Endothelial cell of umbilical vein (primary cell): ENCODE measurements at regions not wholly inside any gene's neighbourhood (a gene's known extent, or its start where the extent isn't known, plus 50 kb on each side); places are given as distances from the start of the nearest gene placed in this dataset.

ENCODE experiments used
- BruUV-seq: library from RNA; stranded (reverse); fragments of 400-500 nt; replicated peaks from 2 replicates; lab custom pipeline; 2021; lab: Mats Ljungman, UMichigan
- CTCF ChIA-PET: fragments of 300-600, 350-600 bp; sonication (Branson Sonifier 250); formaldehyde crosslinking; loops from one replicate; lab custom pipeline; 2021; ENCODE audit warnings: antibody characterized with exemption, inconsistent platforms; lab: Charles Lee
- POLR2A ChIA-PET: fragments of 300-600, 350-600 bp; sonication (Branson Sonifier 250); formaldehyde crosslinking; loops from one replicate; lab custom pipeline; 2021; ENCODE audit warnings: antibody characterized with exemption, inconsistent platforms; lab: Charles Lee
- DNase-seq: peaks from one replicate; pipeline ENCODE4 v3.0.0-alpha.2; 2011; ENCODE audit warnings: low read depth, low spot score
- FAIRE-seq: peaks from 2 replicates; lab custom pipeline; 2011; peaks lifted over from hg19 to GRCh38; lab: Jason Lieb, UNC
- H2AFZ ChIP-seq: 2 replicates; pipeline ENCODE4 v1.6.0; 2012; ENCODE audit warnings: low read depth, low read length, control low read depth, inconsistent platforms
- H3K27ac ChIP-seq: 2 replicates; pipeline ENCODE4 v1.5.1; 2011; ENCODE audit warnings: low read depth, mild to moderate bottlenecking, control low read depth, low read length, moderate library complexity; ENCODE audit not compliant: insufficient read depth
- H3K27me3 ChIP-seq, 2 experiments: 2 replicates each; pipeline versions ENCODE4 v1.6.0 to v1.6.1; 2011; ENCODE audit warnings: low read length in 2 of 2, mixed read lengths in 1 of 2; ENCODE audit not compliant: control insufficient read depth in 2 of 2, insufficient read depth in 2 of 2
- H3K36me3 ChIP-seq, 2 experiments: 2 replicates in 1 of 2; 3 replicates in 1 of 2; pipeline ENCODE4 v1.5.1; 2011; ENCODE audit warnings: low read length in 2 of 2, mild to moderate bottlenecking in 1 of 2, moderate library complexity in 1 of 2; ENCODE audit not compliant: control insufficient read depth in 2 of 2, insufficient read depth in 2 of 2; ENCODE audit errors: extremely low read depth in 1 of 2
- H3K4me1 ChIP-seq: 3 replicates; pipeline ENCODE4 v1.5.1; 2011; ENCODE audit warnings: mild to moderate bottlenecking, low read length; ENCODE audit not compliant: control insufficient read depth, insufficient read depth; ENCODE audit errors: extremely low read depth
- H3K4me2 ChIP-seq: 2 replicates; pipeline ENCODE4 v1.6.1; 2011; ENCODE audit warnings: low read length, control low read depth, mixed read lengths; ENCODE audit not compliant: insufficient read depth
- H3K4me3 ChIP-seq, 3 experiments: fragments of 200-600 bp in 1 of 3; sonication (generic), shearing (Covaris generic) in 1 of 3; replicated peaks in 1 of 3; 2 replicates each; pipeline ENCODE4 v1.5.1; 2011 to 2016; ENCODE audit warnings: control low read depth in 3 of 3, low read length in 3 of 3, mild to moderate bottlenecking in 2 of 3, inconsistent platforms in 1 of 3, low read depth in 1 of 3, moderate library complexity in 1 of 3; ENCODE audit not compliant: insufficient read depth in 1 of 3
- H3K79me2 ChIP-seq: 2 replicates; pipeline ENCODE4 v1.6.0; 2012; ENCODE audit warnings: low read length, inconsistent platforms; ENCODE audit not compliant: control insufficient read depth, insufficient read depth
- H3K9ac ChIP-seq: replicated peaks from 2 replicates; pipeline ENCODE3; 2011; ENCODE audit warnings: low read length, control low read depth; ENCODE audit not compliant: insufficient read depth; ENCODE audit errors: extremely low read depth
- H3K9me1 ChIP-seq: replicated peaks from 3 replicates; pipeline ENCODE4 v1.6.0; 2011; ENCODE audit warnings: mild to moderate bottlenecking, low read length; ENCODE audit not compliant: control insufficient read depth, insufficient read depth; ENCODE audit errors: extremely low read depth
- H3K9me3 ChIP-seq: replicated peaks from 2 replicates; pipeline ENCODE4 v1.5.1; 2012; ENCODE audit warnings: low read length, inconsistent platforms; ENCODE audit not compliant: control insufficient read depth, insufficient read depth
- H4K20me1 ChIP-seq: replicated peaks from 2 replicates; pipeline ENCODE3; 2011; ENCODE audit warnings: mild to moderate bottlenecking, low read length; ENCODE audit not compliant: control insufficient read depth, insufficient read depth; ENCODE audit errors: extremely low read depth
- FOS ChIP-seq: IDR thresholded peaks from 2 replicates; pipeline ENCODE4 v1.6.1; 2011; ENCODE audit warnings: mild to moderate bottlenecking, low read length, moderate library complexity, borderline replicate concordance; ENCODE audit not compliant: insufficient read depth
- GATA2 ChIP-seq: IDR thresholded peaks from 2 replicates; pipeline ENCODE4 v1.7.0; 2011; ENCODE audit warnings: low read depth, mild to moderate bottlenecking, moderate library complexity, mixed read lengths, low read length; ENCODE audit not compliant: insufficient read length, insufficient read depth
- JUN ChIP-seq: IDR thresholded peaks from 2 replicates; pipeline ENCODE4 v1.6.1; 2011; ENCODE audit warnings: borderline replicate concordance, low read depth; ENCODE audit not compliant: insufficient read length, insufficient read depth
- MYC ChIP-seq: IDR thresholded peaks from one replicate; pipeline ENCODE4 v1.6.1; 2011; ENCODE audit warnings: mild to moderate bottlenecking, low read depth, low read length
- POLR2AphosphoS5 ChIP-seq: IDR thresholded peaks from 2 replicates; pipeline ENCODE4 v1.6.1; 2012; ENCODE audit warnings: low read depth, mild to moderate bottlenecking, control low read depth, low read length, moderate library complexity; ENCODE audit not compliant: insufficient read depth
- dilution Hi-C: fragments of 300-500 bp; cut with MboI; formaldehyde crosslinking; loops from one replicate; pipeline ENCODE4 v1.15.0; 2019; ENCODE audit warnings: low sequenced_read_pairs; ENCODE audit not compliant: extremely low pct_ligation_motif_present
- intact Hi-C: fragments of 100-400 bp; cut with micrococcal nuclease; formaldehyde crosslinking; loops from one replicate; pipeline ENCODE4 v1.10.0; 2022
- TF ChIP-seq, protein P1 (sequence below), 2 donors: IDR thresholded peaks; 1 replicate in 1 of 2; 2 replicates in 1 of 2; pipeline ENCODE4 v1.5.1; 2011; ENCODE audit warnings: low read length in 2 of 2, mild to moderate bottlenecking in 2 of 2, moderate library complexity in 2 of 2, control low read depth in 1 of 2, inconsistent platforms in 1 of 2, low read depth in 1 of 2; ENCODE audit not compliant: insufficient read depth in 1 of 2; ENCODE audit errors: extremely low read depth in 1 of 2
- TF ChIP-seq, protein P2 (sequence below): IDR thresholded peaks from 2 replicates; pipeline ENCODE4 v1.6.1; 2011; ENCODE audit not compliant: insufficient read depth, insufficient read length

DNA sequence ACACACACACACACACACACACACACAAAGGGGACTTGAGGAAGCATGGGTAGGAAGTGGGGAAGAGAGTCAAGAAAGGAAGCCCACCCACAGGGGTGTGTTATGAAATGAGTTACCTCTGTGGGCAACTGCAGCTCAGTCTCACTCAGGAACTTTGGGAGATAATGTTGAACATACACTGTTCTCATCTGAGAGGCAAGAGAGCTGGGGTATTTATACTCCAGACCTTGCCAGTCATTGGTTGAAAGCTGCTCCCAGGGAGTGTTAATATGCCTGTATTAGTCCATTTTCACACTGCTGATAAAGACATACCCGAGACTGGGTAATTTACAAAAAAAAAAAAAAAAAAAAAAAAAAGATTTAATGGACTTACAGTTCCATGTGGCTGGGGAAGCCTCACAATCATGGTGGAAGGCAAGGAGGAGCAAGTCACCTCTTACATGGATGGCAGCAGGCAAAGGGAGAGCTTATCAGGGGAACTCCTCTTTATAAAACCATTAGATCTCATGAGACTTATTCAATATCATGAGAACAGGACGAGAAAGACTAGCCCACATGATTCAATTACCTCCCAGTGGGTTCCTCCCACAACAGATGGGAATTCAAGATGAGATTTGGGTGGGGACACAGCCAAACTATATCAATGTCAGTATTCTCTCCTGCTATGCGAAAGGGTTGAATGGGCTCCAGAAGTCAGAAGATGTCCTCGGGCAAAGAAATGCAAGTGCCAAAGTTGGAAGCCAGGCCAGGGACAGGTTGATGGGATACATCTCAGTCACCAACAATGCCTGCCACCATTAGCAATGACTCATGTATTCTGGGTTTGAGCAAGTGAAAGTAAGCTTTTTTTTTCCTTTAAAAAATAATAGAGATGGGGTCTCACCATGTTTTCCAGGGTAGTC is 270.5 kb downstream of the MRTFB start:
- POLR2A ChIA-PET = interaction anchor here (0.6 kb wide), 1 partner anchor 214 kb away, joined by 4 read pairs; no protein-coding TSS in a partner anchor

More for the DNA sequence above, 270.5 kb downstream of the MRTFB start:
- no peak overlapping the region for H3K4me2 ChIP-seq
- TF ChIP-seq JUN (no peak), GATA2 (no peak), MYC (no peak), POLR2AphosphoS5 (no peak), FOS (no peak)
- TF ChIP-seq, protein P1, sequence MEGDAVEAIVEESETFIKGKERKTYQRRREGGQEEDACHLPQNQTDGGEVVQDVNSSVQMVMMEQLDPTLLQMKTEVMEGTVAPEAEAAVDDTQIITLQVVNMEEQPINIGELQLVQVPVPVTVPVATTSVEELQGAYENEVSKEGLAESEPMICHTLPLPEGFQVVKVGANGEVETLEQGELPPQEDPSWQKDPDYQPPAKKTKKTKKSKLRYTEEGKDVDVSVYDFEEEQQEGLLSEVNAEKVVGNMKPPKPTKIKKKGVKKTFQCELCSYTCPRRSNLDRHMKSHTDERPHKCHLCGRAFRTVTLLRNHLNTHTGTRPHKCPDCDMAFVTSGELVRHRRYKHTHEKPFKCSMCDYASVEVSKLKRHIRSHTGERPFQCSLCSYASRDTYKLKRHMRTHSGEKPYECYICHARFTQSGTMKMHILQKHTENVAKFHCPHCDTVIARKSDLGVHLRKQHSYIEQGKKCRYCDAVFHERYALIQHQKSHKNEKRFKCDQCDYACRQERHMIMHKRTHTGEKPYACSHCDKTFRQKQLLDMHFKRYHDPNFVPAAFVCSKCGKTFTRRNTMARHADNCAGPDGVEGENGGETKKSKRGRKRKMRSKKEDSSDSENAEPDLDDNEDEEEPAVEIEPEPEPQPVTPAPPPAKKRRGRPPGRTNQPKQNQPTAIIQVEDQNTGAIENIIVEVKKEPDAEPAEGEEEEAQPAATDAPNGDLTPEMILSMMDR (IDR thresholded peaks at IDR 0.05; ENCODE audit: extremely low read depth in 1 of 2, insufficient read depth in 1 of 2, low read depth in 1 of 2, low read length in 2 of 2) = no peak
- TF ChIP-seq, protein P2, sequence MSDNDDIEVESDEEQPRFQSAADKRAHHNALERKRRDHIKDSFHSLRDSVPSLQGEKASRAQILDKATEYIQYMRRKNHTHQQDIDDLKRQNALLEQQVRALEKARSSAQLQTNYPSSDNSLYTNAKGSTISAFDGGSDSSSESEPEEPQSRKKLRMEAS = no peak
- H2AFZ ChIP-seq = no peak overlapping the region
- intact Hi-C loops = no loop called here
- H4K20me1 ChIP-seq = no peaks in the 10 kb centered on the region
- H3K79me2 ChIP-seq = no peaks in the 10 kb centered on the region
- no peaks in the 10 kb centered on the region for H3K9me3 ChIP-seq
- no TSS peak for BruUV-seq
- DNase-seq (no peak), FAIRE-seq (no peak)
- no peaks in the 10 kb centered on the region for H3K27me3 ChIP-seq
- CTCF ChIA-PET = no interaction called here
- H3K4me3 ChIP-seq = no peak overlapping the region
- H3K9ac ChIP-seq = no peak overlapping the region
- H3K27ac ChIP-seq = no peak overlapping the region
- H3K4me1 ChIP-seq = no peaks in the 10 kb centered on the region
- H3K9me1 ChIP-seq = no peaks in the 10 kb centered on the region
- no peaks in the 10 kb centered on the region for H3K36me3 ChIP-seq
- dilution Hi-C loops = no loop called here
